Spleen (tissue), 7 donors: ENCODE measurements at regions not wholly inside any gene's neighbourhood (a gene's known extent, or its start where the extent isn't known, plus 50 kb on each side); places are given as distances from the start of the nearest gene placed in this dataset.

Experiments used
- POLR2AphosphoS5 ChIP-seq, 3 donors: sonication (generic); formaldehyde crosslinking; IDR thresholded peaks; one replicate each; pipeline ENCODE4 v1.5.1; 2017; ENCODE audit warnings: antibody characterized with exemption in 3 of 3
- TF ChIP-seq, protein P1 (sequence below), 11 experiments: fragments of 200-600 bp in 7 of 11; fragments of 450-650 bp in 4 of 11; sonication (generic) in 4 of 11; IDR thresholded peaks in 8 of 11; conservative IDR thresholded peaks in 3 of 11; 1 replicate in 7 of 11; 2 replicates in 4 of 11; pipeline versions ENCODE4 v1.4.0 to v1.8.0; 2016 to 2021; ENCODE audit warnings: antibody characterized with exemption in 11 of 11, inconsistent platforms in 4 of 11, mild to moderate bottlenecking in 1 of 11
- donor health status: DM: no; HTN: no; CAD: no; lungs with moderate emphysema.
- donor health status: DM: no; HTN: no; CAD: no.
- donor health status: DM: no; HTN: no; CAD: no.

DNA sequence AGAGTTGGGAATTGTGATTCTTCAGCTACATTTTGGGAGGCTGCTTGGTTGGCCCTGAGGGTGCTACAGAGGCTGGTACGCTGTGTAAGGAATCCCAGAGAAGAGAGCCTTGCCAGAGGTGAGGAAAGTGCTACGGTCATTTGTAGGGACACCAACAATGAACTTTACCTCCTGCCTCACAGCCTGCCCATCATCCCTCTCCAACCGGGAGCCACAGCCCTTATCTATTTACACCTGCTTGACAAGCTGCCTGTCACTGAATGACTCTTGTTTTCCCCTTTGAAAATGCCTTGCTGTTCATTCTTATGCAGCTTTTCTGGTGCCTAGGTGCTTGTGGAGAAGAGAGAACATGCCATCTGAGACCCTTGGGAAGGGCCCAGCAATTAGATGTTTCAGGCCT is 110.8 kb downstream of the PCSK1 start:
- TF ChIP-seq POLR2AphosphoS5 (IDR thresholded peaks at IDR 0.05) = no peak
- TF ChIP-seq, protein P1, sequence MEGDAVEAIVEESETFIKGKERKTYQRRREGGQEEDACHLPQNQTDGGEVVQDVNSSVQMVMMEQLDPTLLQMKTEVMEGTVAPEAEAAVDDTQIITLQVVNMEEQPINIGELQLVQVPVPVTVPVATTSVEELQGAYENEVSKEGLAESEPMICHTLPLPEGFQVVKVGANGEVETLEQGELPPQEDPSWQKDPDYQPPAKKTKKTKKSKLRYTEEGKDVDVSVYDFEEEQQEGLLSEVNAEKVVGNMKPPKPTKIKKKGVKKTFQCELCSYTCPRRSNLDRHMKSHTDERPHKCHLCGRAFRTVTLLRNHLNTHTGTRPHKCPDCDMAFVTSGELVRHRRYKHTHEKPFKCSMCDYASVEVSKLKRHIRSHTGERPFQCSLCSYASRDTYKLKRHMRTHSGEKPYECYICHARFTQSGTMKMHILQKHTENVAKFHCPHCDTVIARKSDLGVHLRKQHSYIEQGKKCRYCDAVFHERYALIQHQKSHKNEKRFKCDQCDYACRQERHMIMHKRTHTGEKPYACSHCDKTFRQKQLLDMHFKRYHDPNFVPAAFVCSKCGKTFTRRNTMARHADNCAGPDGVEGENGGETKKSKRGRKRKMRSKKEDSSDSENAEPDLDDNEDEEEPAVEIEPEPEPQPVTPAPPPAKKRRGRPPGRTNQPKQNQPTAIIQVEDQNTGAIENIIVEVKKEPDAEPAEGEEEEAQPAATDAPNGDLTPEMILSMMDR (IDR thresholded peaks at IDR 0.05 in 8 of 11, conservative IDR thresholded peaks at IDR 0.05 in 3 of 11) = no peak
